HG03442 (cell line): ENCODE measurements at regions not wholly inside any gene's neighbourhood (a gene's known extent, or its start where the extent isn't known, plus 50 kb on each side); places are given as distances from the start of the nearest gene placed in this dataset.
A peak's percentile ranks its signal among the peaks of the same experiment; 100 is the strongest.
"Not testable (repeated sequence)": the region's sequence is repeated elsewhere in the genome, so short reads cannot be mapped to it uniquely, and the experiment has no call there.

Experiments used
- ATAC-seq: cut with Tn5 transposase; IDR thresholded peaks from one replicate; pipeline ENCODE4 v1.9.1; 2021; ENCODE audit warnings: mild to moderate bottlenecking, moderate library complexity; ENCODE audit not compliant: unreplicated experiment

DNA sequence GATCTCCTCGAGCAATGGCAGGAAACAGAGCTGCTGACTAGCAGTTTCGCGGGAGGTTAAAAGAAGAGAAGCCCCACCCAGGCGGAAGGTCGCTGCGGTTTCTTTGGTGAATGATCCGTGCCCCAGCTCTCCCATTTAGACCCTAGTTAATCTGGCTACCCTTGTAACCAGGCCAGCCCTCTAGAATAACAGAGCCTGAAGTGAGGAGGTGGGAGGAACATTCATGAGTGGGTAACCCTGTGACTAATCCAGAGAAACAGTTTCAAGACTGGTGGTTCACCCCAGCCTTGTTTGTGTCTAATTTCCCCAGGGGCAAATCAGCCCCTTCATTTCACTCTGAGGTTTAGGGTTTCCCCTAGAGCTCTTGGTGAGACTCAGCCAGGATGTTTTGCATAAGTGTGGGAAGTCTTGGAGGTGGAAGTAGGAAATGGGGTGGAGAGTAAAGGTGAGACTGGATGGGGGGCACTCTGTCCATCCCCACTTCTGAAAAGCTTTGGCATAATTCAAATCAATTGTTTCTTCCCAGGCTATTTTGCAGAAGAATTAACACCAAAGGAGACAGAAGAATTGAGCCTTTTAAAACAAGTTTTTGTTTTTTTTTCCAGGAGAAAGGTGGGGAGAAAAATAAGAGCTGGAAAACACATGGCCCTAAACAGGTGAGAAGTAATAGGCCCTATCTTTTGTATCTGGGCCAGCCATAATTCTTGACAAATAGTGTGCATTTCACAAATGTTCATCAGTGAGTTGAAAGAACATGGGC lies 303.1 kb downstream of the RPLP1 start:
- peak; percentile 89 for ATAC-seq

DNA sequence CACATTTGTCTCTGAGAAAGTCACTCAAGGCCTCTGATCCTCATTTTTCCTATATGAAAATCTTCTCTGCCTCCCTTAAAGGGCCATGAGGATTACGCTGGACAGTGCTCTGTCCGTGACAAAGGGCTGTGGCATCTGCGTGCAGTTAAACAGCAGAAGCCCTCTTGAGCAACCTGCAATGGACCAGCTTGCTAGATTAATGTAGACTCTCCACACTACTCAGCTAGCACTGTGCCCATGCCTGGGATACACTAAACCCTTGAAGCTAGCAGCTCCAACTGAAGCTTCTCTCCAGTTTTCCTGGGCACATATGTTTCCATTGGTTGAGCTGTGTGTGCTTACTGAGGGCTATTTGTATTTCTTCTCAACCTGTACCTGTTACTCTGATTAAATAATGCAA lies 303.8 kb downstream of the RPLP1 start:
- ATAC-seq, result no peak

DNA sequence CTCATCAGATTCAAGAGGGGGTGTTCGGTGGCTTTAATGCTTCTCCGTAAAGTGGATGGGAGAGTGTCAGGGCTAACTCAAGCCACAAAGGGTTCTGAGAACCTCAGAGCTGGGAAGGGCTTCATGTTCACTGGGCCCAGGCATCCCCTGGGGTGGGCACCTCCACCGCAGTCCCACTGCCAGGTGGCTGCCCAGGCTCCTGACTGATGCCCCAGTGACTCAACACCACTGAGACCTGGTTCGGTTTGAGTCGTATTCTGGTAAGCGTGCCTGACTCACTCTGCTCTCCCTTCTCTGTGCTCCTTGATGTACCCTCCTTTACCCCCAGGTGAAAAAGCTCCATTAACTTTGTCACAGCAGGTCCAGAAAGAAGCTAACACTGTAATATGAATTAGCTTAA lies 304.6 kb downstream of the RPLP1 start:
- no peak for ATAC-seq

DNA sequence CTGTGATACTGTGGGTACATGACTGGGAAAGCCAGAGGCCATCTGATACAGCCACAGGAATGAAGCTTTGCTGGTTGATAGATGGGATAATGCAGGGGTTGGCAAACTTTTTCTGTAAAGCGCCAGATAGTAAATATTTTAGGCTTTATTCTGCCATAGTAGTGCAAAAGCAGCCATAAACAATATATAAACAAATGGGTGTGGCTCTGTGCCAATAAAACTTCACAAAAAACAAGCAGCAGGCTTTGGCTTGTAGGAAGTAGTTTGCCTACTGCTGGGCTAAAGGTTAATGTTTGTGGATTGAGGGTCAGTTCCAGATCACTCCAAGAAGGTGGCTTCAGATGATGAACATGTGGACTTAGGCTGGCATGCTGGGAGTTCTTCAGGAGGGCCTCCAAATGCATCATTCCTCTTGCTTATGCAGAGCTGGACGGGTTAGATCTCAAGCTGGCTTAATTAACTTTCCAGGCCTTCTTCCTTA lies 305.7 kb downstream of the RPLP1 start:
- ATAC-seq, result no peak

DNA sequence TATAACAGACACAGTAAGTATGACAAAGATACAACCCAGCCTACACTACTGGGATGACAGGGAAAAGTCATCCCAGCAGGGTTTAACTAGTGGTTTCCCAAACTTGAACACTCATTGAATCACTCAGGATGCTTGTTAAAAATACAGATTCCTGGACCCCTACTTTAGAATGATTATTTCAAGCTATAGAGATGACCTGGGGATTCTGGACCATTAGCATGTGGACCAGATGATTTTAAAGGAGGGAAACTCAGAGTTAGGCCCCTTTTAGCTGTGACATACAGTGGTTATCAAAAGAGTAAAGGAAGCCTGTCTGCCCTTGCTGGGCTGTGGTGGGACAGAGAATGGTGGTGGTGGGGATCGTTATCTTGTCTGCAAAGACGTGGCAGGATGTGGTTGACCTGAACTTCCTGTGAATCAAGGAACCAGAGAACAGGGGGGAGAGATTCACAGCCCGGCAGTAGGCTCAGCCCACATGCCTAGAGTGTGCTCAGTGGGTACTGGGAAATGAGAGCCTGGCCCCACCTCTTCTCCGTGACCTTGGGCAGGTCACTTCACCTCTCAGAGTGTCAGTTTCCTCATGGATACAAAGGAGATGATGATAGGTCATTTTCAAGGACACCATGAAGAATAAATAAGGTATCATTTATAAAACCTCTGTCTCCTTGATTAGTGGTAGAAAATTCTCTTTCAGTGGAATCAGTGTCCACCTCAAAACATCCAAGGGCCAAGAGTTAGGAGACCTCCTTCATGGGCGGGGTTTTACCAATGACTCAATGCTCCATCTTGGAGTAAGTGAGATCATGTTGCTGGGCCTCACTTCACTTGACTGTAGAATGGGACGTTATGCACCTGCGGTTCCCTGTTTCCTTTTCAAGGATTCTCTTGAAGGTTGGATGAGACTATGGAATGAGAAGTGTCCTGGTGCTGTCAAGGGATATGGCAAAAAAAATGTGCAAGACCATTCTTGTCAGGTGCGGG lies 306.5 kb downstream of the RPLP1 start:
- no peak for ATAC-seq

DNA sequence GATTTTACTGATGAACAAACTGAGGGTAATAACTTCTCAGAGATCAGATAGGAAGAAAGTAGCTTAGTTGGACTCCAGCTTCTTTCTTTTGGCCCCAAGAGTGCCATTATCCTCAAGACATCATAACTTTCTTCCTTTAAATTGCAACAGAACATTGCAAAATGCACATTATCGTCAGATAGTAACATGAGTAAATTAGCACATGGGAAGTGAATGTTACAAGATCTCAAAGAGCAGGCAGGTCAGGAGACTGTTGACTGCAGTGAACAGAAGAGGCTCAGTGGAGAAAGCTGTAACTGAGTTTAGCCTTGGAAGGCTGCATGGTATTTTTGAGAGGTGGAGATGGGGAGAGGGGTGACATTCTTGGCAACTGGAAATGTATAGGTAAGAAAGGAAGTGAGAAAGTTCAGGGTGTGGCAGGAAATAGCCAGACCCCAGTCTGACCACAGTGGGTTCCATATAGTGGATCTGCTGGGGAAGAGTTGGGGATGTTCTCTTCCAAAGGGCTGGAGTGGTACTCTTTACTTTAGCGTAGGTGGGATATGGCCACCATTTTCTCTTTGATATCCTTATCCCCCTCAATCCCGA lies 307.7 kb downstream of the RPLP1 start:
- ATAC-seq, result no peak

DNA sequence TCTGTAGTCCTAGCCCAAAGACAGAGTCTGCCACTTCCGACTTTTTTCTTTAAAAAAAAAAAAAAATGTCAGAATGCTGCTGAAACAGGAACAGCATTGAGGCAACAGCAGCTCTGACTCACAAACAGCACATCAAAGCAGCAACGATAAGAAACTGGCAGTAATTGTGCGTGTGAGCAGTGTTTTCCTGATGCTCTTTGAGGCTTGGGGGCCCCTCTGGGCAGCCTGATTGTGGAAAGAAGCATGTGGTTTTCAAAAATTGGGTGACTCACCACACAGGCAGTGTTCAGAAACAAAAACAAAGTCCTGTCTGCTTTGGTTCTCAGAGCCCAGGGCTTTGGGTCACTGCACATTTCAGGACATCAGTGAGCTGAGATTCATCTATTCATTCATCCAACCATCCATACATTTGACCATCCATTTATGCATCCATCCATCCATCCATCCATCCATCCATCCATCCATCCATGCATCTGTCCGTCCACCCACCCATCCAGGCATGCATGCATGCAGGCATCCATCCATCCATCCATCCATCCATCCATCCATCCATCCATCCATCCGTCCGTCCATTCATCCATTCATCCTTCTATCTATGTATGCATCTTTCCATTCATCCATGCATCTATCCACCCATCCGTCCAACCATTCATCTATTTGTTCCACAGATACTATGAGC lies 308.4 kb downstream of the RPLP1 start:
- peak; percentile 72 for ATAC-seq

DNA sequence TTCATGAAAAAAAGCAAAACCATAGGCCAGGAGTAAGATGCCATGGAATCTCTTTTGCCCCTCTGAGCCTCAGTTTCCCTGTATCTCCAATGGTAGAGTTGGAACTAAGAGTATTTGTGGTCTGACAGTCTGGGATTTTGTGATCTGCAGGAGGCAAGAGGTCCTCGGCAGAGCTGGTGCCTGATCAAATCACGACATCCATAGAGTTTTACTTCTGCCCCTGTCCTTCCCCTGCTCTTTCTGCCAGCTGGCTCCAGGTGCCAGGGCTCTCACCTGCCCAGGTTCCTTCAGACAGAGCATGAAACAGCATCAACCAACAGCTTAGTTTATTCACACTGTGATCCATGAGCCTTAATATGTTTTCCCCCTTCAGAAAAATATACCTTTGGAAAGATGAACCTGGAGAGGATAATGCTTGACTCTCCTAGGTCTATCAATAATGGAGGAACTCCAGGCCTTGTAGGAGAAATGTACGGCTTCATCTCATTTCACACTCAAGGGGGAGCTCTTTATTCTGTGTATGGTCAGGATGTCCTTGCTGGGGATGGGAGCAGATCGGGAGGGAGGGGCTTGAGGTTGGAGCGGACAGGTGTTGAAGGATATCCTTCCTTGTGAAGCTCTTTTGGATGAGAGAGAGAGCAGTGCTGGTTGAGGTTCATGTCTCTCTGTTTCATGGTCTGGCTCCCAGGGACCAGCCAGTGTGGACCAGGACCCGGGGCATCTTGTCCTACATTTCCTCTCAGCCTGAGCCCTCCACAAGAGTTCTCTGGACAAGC lies 309.9 kb downstream of the RPLP1 start:
- no peak for ATAC-seq

DNA sequence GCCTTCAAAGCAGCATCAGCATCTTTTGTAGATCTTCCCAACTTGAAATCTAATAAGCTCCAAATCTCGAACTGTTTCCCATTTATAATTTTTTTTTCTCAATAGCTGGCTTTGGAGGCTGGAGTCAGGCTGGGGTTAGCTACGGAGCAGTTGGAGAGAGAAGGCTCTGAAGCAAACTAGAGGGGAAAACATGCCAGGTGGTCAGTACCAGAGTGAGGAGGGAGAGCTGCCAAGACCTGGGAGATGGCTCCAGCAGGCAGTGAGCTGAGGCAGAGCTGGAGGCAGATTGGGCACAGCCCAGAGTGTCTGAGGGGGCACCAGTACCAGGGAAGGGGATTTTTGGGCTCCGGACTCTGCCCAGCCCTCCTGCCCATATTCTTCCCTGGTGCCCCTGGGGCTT lies 311.2 kb downstream of the RPLP1 start:
- no peak for ATAC-seq

DNA sequence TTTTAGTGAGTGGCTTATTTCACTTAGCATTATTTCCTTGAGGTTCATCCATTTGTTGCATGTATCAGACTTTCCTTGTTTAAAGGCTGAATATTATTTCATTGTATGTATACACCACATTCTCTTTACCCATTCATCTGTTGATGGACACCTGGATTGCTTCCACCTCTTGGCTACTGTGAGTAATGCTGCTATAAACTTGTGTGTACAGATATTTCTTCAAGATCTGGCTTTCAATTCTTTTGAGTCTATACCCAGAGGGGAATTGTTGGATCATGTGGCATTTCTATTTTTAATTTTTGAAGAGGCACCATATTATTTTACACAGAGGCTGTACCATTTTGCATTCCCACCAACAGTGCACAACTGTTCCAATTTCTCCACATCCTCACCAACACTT lies 313.5 kb downstream of the RPLP1 start:
- no peak for ATAC-seq

DNA sequence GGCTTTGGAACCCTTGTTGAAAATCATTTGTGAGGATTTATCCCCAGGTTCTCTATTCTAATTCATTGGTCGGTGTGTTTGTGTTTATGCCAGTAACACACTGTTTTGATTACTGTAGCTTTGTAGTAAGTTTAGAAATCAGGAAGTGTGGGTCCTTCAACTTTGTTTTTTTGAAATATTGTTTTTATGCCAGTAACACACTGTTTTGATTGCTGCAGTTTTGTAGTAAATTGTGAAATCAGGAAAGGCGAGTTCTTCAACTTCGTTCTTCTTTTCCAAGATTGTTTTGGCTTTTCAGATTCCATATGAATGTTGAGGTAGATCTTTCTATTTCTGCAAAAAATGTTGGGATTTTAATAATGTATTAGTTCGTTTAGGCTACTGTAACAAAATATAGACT lies 314.6 kb downstream of the RPLP1 start:
- ATAC-seq, result no peak

DNA sequence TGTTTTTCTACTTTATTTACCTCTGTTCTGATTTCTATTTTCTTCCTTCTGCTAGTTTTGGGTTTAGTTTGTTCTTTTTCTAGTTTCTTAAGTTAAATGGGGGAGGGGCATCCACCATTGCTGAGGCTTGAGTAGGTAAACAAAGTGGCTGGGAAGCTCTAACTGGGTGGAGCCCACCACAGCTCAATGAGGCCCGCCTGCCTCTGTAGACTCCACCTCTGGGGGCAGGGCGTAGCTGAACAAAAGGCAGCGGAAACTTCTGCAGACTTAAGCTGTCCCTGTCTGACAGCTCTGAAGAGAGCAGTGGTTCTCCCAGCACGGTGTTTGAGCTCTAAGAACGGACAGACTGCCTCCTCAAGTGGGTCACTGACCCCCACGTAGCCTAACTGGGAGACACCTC lies 316.7 kb downstream of the RPLP1 start:
- ATAC-seq, result not testable (repeated sequence)

DNA sequence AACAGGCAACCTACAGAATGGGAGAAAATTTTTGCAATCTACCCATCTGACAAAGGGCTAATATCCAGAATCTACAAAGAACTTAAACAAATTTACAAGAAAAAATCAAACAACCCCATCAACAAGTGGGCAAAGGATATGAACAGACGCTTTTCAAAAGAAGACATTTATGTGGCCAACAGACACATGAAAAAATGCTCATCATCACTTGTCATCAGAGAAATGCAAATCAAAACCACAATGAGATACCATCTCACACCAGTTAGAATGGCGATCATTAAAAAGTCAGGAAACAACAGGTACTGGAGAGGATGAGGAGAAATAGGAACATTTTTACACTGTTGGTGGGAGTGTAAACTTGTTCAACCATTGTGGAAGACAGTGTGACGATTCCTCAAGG lies 321.6 kb downstream of the RPLP1 start:
- ATAC-seq, result not testable (repeated sequence)

DNA sequence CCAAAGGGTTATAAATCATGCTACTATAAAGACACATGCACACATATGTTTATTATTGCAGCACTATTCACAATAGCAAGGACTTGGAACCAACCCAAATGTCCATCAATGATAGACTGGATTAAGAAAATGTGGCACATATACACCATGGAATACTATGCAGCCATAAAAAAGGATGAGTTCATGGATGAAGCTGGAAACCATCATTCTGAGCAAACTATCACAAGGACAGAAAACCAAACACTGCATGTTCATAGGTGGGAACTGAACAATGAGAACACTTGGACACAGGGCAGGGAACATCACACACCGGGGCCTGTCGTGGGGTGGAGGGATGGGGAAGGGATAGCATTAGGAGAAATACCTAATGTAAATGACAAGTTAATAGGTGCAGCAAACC lies 322.1 kb downstream of the RPLP1 start:
- not testable (repeated sequence) for ATAC-seq

DNA sequence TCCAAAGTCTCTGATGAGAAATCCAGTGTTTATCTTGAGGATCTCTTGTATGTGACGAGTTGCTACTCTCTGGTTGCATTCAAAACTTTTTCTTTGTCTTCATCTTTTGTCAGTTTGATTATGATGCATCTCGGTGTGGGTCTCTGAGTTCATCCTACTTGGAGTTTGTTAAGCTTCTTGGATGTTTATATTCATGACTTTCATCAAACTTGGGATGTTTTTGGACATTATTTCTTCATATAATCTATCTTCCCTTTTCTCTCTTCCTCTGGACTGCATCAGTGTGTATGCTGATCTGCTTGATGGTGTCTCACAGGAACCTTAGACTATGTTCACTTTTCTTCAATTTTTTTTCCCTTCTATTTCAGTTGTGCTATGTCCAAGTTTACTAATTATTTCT lies 320.4 kb downstream of the TLE3 start:
- ATAC-seq, result no peak

DNA sequence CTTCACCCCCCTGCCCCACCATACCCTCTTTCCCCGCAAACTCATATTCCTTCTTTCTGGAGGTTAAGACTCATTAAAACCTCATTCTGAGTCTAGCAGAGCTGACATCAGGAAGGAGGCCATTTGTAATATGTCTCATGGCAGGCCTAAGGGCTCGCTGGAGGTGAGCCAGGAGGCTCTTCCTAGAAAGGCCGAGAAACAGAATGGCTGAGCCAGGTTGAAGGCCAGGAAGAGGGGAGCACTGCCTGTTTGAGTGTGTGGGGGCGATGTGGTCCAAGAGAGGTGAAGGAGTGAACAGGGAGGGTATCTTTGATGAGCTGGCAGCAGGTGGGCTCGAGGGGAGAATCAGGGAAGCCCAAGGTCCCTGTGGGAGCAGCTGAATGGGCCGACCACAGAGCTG lies 317.3 kb downstream of the TLE3 start:
- no peak for ATAC-seq

DNA sequence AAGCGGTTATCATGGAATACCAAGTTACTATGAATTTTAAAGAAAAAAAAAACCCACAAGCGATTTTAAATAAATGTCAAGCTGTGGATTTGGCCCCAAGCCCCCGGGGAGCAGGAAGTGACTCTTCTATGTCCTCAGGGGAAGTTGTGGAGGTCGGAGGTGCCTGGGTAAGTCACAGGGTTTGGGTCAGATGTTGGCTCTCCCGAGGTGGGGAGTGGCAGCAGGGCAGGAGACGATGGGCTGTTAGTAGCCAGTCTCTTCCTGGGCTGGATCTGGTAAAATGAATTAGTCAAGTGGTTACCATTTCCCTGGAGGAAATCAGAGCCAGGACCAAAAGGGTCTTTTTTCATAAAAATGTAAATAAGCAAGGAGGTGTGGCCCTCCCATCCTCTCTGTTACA lies 316.7 kb downstream of the TLE3 start:
- no peak for ATAC-seq

DNA sequence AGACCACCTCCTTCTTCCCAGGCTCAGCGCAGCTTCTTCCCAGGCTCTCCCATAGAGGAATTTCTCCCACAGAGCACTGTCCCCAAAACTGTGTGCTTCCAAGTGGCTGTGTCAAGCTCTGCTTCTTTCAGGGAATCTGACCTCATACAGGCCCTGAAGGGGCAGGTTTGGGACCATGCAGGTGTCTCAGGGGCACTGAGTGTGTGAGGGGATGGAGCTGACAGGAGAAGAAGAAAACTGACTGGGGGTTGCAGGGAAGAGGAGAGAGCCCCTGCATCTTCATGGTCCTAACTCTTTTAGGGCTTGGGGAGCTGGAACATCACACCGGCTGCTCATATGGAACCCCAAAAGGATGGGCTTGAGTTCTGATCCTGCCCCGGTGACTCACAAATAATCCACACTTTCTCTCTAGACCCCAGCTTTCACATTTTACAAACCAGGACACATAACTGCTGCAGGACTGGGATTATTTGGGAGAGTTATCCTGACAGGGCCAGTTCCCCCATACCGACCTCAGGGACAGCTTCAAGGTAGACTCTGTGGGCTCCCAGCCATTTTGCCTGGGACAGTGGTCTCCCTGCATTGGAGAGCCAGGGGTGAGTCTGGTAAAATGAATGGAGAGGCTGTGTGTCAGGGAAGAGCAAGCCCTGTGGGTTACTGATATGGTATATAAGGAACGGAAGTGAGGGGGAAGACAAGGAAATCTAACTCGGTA lies 316.1 kb downstream of the TLE3 start:
- no peak for ATAC-seq

DNA sequence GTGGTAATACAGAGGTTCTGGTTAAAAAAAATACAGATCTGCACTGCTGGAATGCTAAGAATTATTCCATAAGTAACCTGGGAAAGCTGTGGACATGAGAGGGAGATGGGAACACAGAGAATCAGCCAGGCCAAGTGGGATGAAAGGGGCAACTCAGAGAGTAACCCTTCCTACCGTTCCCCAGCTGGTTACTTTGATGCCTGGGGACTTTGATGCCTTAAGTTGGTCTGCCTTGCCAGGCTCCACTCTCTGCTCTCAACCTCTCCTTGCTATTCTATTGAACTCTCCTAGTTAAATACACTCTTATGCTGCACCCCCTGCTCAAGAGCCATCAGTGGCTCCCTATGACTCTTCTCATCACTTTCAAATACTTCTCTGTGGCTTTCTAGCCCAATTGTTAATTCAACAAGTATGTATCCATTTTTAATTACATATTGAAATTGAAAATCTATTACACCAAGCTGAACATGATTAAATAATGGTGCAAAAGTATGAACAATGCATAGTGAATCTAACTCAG lies 315.5 kb downstream of the TLE3 start:
- ATAC-seq, result no peak
